ENCODE measurements at regions not wholly inside any gene's neighbourhood (a gene's known extent, or its start where the extent isn't known, plus 50 kb on each side); places are given as distances from the start of the nearest gene placed in this dataset.

- intact Hi-C loops (cut with micrococcal nuclease) (no loop called here), dilution Hi-C loops (cut with MboI; ENCODE audit: extremely low pct_ligation_motif_present, low sequenced_read_pairs) (no loop called here)
- DNase-seq (ENCODE audit: low read depth, low spot score) (no peak), FAIRE-seq (no peak)
- Histone ChIP-seq H3K9me3 (replicated peaks; ENCODE audit: control insufficient read depth, insufficient read depth, low read length) (peaks cover 2% of the 10 kb centered on the region), H3K79me2 (ENCODE audit: control insufficient read depth, insufficient read depth, low read length) (no peaks in the 10 kb centered on the region), H3K36me3 (ENCODE audit: control insufficient read depth in 2 of 2, extremely low read depth in 1 of 2, insufficient read depth in 2 of 2, low read length in 2 of 2) (no peaks in the 10 kb centered on the region), H2AFZ (ENCODE audit: low read depth, low read length) (no peak overlapping the region), H3K4me2 (ENCODE audit: insufficient read depth, low read length) (no peak overlapping the region), H3K9me1 (replicated peaks; ENCODE audit: control insufficient read depth, extremely low read depth, insufficient read depth, low read length) (no peaks in the 10 kb centered on the region), H3K9ac (replicated peaks; ENCODE audit: extremely low read depth, insufficient read depth, low read length) (no peak overlapping the region), H3K4me1 (ENCODE audit: control insufficient read depth, extremely low read depth, insufficient read depth, low read length) (no peaks in the 10 kb centered on the region), H3K27ac (ENCODE audit: insufficient read depth, low read depth, low read length) (no peak overlapping the region), H3K4me3 (replicated peaks in 1 of 3; ENCODE audit: insufficient read depth in 1 of 3, low read depth in 1 of 3, low read length in 3 of 3) (no peak overlapping the region), H3K27me3 (ENCODE audit: control insufficient read depth in 2 of 2, insufficient read depth in 2 of 2, low read length in 2 of 2) (no peaks in the 10 kb centered on the region), H4K20me1 (replicated peaks; ENCODE audit: control insufficient read depth, extremely low read depth, insufficient read depth, low read length) (no peaks in the 10 kb centered on the region)
- CTCF ChIA-PET: no interaction called here
- BruUV-seq (replicated peaks): no TSS peak
- POLR2A ChIA-PET: no interaction called here
- TF ChIP-seq MAX (IDR thresholded peaks at IDR 0.05; ENCODE audit: insufficient read depth, insufficient read length) (no peak), POLR2AphosphoS5 (IDR thresholded peaks at IDR 0.05; ENCODE audit: insufficient read depth, low read depth, low read length) (no peak), FOS (IDR thresholded peaks at IDR 0.05; ENCODE audit: borderline replicate concordance, insufficient read depth, low read length) (no peak), GATA2 (IDR thresholded peaks at IDR 0.05; ENCODE audit: insufficient read depth, insufficient read length, low read depth, low read length) (no peak), EZH2 (IDR thresholded peaks at IDR 0.05; ENCODE audit: borderline replicate concordance, low read depth, low read length, severe bottlenecking) (no peak), JUN (IDR thresholded peaks at IDR 0.05; ENCODE audit: borderline replicate concordance, insufficient read depth, insufficient read length, low read depth) (no peak), MYC (IDR thresholded peaks at IDR 0.05; ENCODE audit: low read depth, low read length) (no peak), POLR2A (IDR thresholded peaks at IDR 0.05; ENCODE audit: low read depth, low read length) (no peak)
- TF ChIP-seq, protein P1, sequence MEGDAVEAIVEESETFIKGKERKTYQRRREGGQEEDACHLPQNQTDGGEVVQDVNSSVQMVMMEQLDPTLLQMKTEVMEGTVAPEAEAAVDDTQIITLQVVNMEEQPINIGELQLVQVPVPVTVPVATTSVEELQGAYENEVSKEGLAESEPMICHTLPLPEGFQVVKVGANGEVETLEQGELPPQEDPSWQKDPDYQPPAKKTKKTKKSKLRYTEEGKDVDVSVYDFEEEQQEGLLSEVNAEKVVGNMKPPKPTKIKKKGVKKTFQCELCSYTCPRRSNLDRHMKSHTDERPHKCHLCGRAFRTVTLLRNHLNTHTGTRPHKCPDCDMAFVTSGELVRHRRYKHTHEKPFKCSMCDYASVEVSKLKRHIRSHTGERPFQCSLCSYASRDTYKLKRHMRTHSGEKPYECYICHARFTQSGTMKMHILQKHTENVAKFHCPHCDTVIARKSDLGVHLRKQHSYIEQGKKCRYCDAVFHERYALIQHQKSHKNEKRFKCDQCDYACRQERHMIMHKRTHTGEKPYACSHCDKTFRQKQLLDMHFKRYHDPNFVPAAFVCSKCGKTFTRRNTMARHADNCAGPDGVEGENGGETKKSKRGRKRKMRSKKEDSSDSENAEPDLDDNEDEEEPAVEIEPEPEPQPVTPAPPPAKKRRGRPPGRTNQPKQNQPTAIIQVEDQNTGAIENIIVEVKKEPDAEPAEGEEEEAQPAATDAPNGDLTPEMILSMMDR (IDR thresholded peaks at IDR 0.05; ENCODE audit: extremely low read depth in 1 of 2, insufficient read depth in 1 of 2, low read depth in 1 of 2, low read length in 2 of 2): no peak
Observed at GRCh38 chr18:33901894-33902512, 322.7 kb downstream of the NOL4 start.

Data from endothelial cell of umbilical vein (primary cell).